MCF 10A (cell line): ENCODE measurements at regions not wholly inside any gene's neighbourhood (a gene's known extent, or its start where the extent isn't known, plus 50 kb on each side); places are given as distances from the start of the nearest gene placed in this dataset.

Source experiments
- BruUV-seq: library from RNA; stranded (reverse); fragments of 400-500 nt; replicated peaks from 2 replicates; lab custom pipeline; 2021; lab: Mats Ljungman, UMichigan
- CTCF ChIA-PET: fragments of 300-600 bp; sonication (Branson Sonifier 250); formaldehyde crosslinking; extraction: SDS; loops from one replicate; lab custom pipeline; 2021; ENCODE audit warnings: antibody characterized with exemption, inconsistent platforms; lab: Yijun Ruan, JAX
- POLR2A ChIA-PET: fragments of 300-600, 350-650 bp; sonication (Branson Sonifier 250); formaldehyde crosslinking; extraction: SDS; loops from one replicate; lab custom pipeline; 2020; ENCODE audit warnings: antibody characterized with exemption, inconsistent platforms; lab: Yijun Ruan, JAX
- DNase-seq: peaks from one replicate; pipeline ENCODE4 v3.0.0-alpha.2; 2018; ENCODE audit not compliant: unreplicated experiment
- H3K27ac Mint-ChIP-seq: one replicate; pipeline ENCODE4 v1.8.0; 2022; ENCODE audit warnings: mild to moderate bottlenecking, low read depth, mixed read lengths; ENCODE audit not compliant: unreplicated experiment
- H3K27me3 Mint-ChIP-seq: one replicate; pipeline ENCODE4 v1.8.0; 2022; ENCODE audit warnings: mixed read lengths; ENCODE audit not compliant: insufficient read depth, unreplicated experiment
- H3K36me3 Mint-ChIP-seq: one replicate; pipeline ENCODE4 v1.8.0; 2022; ENCODE audit warnings: mild to moderate bottlenecking, moderate library complexity, mixed read lengths; ENCODE audit not compliant: insufficient read depth, unreplicated experiment
- H3K4me1 Mint-ChIP-seq: one replicate; pipeline ENCODE4 v1.8.0; 2022; ENCODE audit warnings: mixed read lengths; ENCODE audit not compliant: insufficient read depth, unreplicated experiment
- H3K4me3 Mint-ChIP-seq: one replicate; pipeline ENCODE4 v1.8.0; 2022; ENCODE audit warnings: mild to moderate bottlenecking, moderate library complexity, mixed read lengths; ENCODE audit not compliant: unreplicated experiment
- H3K9me3 Mint-ChIP-seq: one replicate; pipeline ENCODE4 v1.8.0; 2022; ENCODE audit warnings: mixed read lengths; ENCODE audit not compliant: unreplicated experiment
- intact Hi-C: fragments of 100-400 bp; cut with micrococcal nuclease; formaldehyde crosslinking; loops from 2 replicates; pipeline ENCODE4 v1.14.1; 2022
- TF ChIP-seq, protein P1 (sequence below): fragments of 200-600 bp; IDR thresholded peaks from one replicate; pipeline ENCODE4 v1.8.0; 2022; ENCODE audit warnings: antibody characterized with exemption, mild to moderate bottlenecking; ENCODE audit not compliant: unreplicated experiment

DNA sequence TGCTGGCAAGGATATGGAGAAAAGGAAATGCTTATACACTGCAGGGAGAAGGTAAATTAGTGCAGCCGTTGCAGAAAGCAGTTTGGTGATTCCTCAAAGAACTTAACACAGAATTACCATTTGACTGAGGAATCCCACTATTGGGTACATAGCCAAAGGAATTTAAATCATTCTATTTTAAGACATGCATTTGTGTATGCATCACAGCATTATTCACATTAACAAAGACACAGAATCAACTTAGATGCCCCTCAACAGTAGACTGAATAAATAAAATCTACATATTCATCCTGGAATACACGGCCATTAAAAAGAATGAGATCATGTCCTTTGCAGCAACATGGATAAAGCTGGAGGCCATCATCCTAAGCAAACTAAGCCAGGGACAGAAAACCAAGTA lies 510.1 kb upstream of the CDH9 start:
- Mint-ChIP-seq H3K36me3 (peaks cover 4% of the 10 kb centered on the region), H3K27ac (no peak overlapping the region), H3K4me3 (no peak overlapping the region), H3K27me3 (no peaks in the 10 kb centered on the region), H3K9me3 (no peaks in the 10 kb centered on the region), H3K4me1 (no peaks in the 10 kb centered on the region)
- TF ChIP-seq, protein P1, sequence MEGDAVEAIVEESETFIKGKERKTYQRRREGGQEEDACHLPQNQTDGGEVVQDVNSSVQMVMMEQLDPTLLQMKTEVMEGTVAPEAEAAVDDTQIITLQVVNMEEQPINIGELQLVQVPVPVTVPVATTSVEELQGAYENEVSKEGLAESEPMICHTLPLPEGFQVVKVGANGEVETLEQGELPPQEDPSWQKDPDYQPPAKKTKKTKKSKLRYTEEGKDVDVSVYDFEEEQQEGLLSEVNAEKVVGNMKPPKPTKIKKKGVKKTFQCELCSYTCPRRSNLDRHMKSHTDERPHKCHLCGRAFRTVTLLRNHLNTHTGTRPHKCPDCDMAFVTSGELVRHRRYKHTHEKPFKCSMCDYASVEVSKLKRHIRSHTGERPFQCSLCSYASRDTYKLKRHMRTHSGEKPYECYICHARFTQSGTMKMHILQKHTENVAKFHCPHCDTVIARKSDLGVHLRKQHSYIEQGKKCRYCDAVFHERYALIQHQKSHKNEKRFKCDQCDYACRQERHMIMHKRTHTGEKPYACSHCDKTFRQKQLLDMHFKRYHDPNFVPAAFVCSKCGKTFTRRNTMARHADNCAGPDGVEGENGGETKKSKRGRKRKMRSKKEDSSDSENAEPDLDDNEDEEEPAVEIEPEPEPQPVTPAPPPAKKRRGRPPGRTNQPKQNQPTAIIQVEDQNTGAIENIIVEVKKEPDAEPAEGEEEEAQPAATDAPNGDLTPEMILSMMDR = no peak
- no peak for DNase-seq
- intact Hi-C loops = no loop called here
- POLR2A ChIA-PET = no interaction called here
- no TSS peak for BruUV-seq
- CTCF ChIA-PET = no interaction called here

DNA sequence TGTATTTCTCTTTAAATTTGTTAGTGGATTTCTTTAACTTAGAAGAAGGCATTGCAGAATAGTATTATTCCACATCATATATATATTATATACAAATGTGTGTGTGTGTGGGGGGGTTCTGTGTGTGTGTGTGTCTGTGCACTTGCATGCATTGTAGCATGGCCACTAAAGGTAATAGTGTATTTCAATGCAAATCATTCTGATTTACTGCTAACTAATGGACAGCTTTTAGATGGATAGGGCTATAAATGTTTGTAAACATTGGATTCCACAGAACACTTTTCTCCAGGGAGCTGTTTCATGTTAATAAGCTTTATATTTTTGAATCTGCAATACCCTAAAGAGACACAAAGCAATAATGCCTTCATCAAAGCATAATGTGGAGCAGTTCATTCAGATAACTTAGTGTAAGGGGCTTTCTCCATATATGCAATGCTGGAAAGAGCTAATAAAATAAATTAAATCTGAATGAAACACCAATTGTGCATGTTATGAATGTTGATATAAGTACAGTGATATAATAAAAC lies 496.7 kb upstream of the CDH9 start:
- H3K36me3 Mint-ChIP-seq = peaks cover 6% of the 10 kb centered on the region

DNA sequence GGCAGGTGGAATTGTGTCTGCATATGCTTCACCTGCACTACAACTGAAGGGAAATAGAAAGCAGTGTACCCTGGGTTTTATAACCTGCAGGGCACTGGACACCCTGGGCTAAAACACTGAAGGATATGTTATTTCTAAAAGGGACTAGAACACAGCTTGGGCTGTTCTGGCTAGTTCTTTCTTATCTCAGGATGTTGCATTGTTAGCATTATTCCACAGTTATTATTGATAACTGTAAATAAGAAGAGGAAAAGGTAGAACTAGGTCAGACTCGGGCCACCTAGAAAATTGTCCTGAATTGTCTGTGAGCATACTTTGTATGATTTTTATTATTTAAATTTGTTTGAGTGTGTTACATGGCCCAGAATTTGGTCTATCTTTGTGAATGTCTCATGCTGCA lies 493.9 kb upstream of the CDH9 start:
- ChIA-PET CTCF (no interaction called here), POLR2A (no interaction called here)
- H3K27ac Mint-ChIP-seq = no peak overlapping the region
- H3K27me3 Mint-ChIP-seq = no peaks in the 10 kb centered on the region
- H3K4me1 Mint-ChIP-seq = no peaks in the 10 kb centered on the region
- H3K36me3 Mint-ChIP-seq = peaks cover 6% of the 10 kb centered on the region
- TF ChIP-seq, protein P1 = no peak
- H3K4me3 Mint-ChIP-seq = no peak overlapping the region
- no TSS peak for BruUV-seq
- no peaks in the 10 kb centered on the region for H3K9me3 Mint-ChIP-seq
- intact Hi-C loops = no loop called here
- no peak for DNase-seq

More for the DNA sequence above, 496.7 kb upstream of the CDH9 start:
- Mint-ChIP-seq H3K27ac (no peak overlapping the region), H3K9me3 (no peaks in the 10 kb centered on the region), H3K4me3 (no peak overlapping the region), H3K27me3 (no peaks in the 10 kb centered on the region), H3K4me1 (no peaks in the 10 kb centered on the region)
- no TSS peak for BruUV-seq
- TF ChIP-seq, protein P1 = no peak
- intact Hi-C loops = no loop called here
- CTCF ChIA-PET = no interaction called here
- POLR2A ChIA-PET = no interaction called here
- DNase-seq = no peak

DNA sequence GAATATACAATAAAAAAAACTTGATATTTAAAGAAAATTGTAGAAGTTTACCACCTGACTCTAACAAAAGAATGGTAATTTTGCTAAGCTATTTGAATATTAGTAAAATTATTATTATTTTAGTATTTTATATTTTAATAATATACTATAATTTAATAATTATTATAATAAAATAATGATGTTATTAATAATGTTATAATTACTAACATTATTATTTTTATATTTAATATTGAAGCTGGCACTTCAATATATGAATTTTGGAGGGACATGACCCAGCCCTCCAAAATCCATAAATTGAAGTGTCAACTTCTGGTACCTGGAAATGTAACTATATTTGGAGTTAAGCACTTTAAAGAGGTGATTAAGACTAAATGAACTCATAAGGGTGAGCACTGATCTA lies 486.1 kb upstream of the CDH9 start:
- BruUV-seq = no TSS peak
- intact Hi-C loops = no loop called here
- DNase-seq = no peak
- H3K36me3 Mint-ChIP-seq = no peaks in the 10 kb centered on the region
- H3K27ac Mint-ChIP-seq = no peak overlapping the region
- peaks cover 6% of the 10 kb centered on the region for H3K4me1 Mint-ChIP-seq
- POLR2A ChIA-PET = no interaction called here
- no peaks in the 10 kb centered on the region for H3K9me3 Mint-ChIP-seq
- H3K4me3 Mint-ChIP-seq = no peak overlapping the region
- CTCF ChIA-PET = interaction anchor here (0.6 kb wide), 1 partner anchor 61 kb away, joined by 3 read pairs; no protein-coding TSS in a partner anchor
- no peaks in the 10 kb centered on the region for H3K27me3 Mint-ChIP-seq
- TF ChIP-seq, protein P1 = no peak
